K562 (cell line): ENCODE measurements at regions not wholly inside any gene's neighbourhood (a gene's known extent, or its start where the extent isn't known, plus 50 kb on each side); places are given as distances from the start of the nearest gene placed in this dataset.

Experiments
- ATAC-seq: fragments of 200-7000 bp; cut with Tn5 transposase; 3 replicates; pipeline ENCODE4 v1.9.1; 2020; ENCODE audit warnings: moderate library complexity
- BruUV-seq: library from RNA; stranded (reverse); fragments of 400-500 nt; replicated peaks from 2 replicates; lab custom pipeline; 2021; lab: Mats Ljungman, UMichigan
- CTCF ChIA-PET: fragments of 300-600 bp; formaldehyde crosslinking; extraction: SDS; loops from one replicate; lab custom pipeline; 2021; ENCODE audit warnings: low intra/inter-chr PET ratio; lab: Yijun Ruan, JAX
- POLR2A ChIA-PET: fragments of 300-600, 350-650 bp; sonication (Branson Sonifier 250); formaldehyde crosslinking; extraction: SDS; loops from one replicate; lab custom pipeline; 2021; ENCODE audit warnings: antibody characterized with exemption, inconsistent platforms; lab: Yijun Ruan, JAX
- DNase-seq, 4 experiments: peaks; one replicate each; pipeline versions ENCODE4 v3.0.0 to v3.0.0-alpha.2; 2011 to 2018; ENCODE audit warnings: low spot score in 3 of 4, mixed read lengths in 3 of 4; ENCODE audit errors: extremely low read depth in 1 of 4
- FAIRE-seq: peaks from 2 replicates; lab custom pipeline; 2011; peaks lifted over from hg19 to GRCh38; lab: Jason Lieb, UNC
- H2AFZ ChIP-seq: 2 replicates; pipeline ENCODE4 v1.6.0; 2011; ENCODE audit warnings: low read depth, low read length, control low read depth, inconsistent platforms
- H3K27ac ChIP-seq: fragments of 200-600 bp; 3 replicates; pipeline ENCODE4 v1.8.0; 2011; ENCODE audit warnings: low read depth, mild to moderate bottlenecking, control low read depth, inconsistent platforms, low read length, moderate library complexity, mixed read lengths; ENCODE audit errors: extremely low read depth
- H3K27me3 ChIP-seq, 2 experiments: fragments of 300-600 bp in 1 of 2; 2 replicates in 1 of 2; 3 replicates in 1 of 2; pipeline versions ENCODE4 v1.6.0 to v1.8.0; 2011; ENCODE audit warnings: inconsistent platforms in 2 of 2, low read length in 2 of 2, mild to moderate bottlenecking in 1 of 2, mixed read lengths in 1 of 2, moderate library complexity in 1 of 2; ENCODE audit not compliant: control insufficient read depth in 2 of 2, insufficient read depth in 2 of 2
- H3K36me3 ChIP-seq: fragments of 300-600 bp; 3 replicates; pipeline ENCODE4 v1.8.0; 2011; ENCODE audit warnings: mild to moderate bottlenecking, low read length, inconsistent platforms; ENCODE audit not compliant: control insufficient read depth, insufficient read depth
- H3K4me1 ChIP-seq, 2 experiments: fragments of 200-600 bp in 1 of 2; replicated peaks in 1 of 2; 2 replicates in 1 of 2; 3 replicates in 1 of 2; pipeline versions ENCODE4 v1.5.1 to v1.8.0; 2011; ENCODE audit warnings: inconsistent platforms in 2 of 2, low read length in 2 of 2, mild to moderate bottlenecking in 1 of 2, mixed read lengths in 1 of 2, moderate library complexity in 1 of 2; ENCODE audit not compliant: control insufficient read depth in 2 of 2, insufficient read depth in 2 of 2
- H3K4me2 ChIP-seq: 2 replicates; pipeline ENCODE4 v1.6.1; 2011; ENCODE audit warnings: low read length, control low read depth, inconsistent platforms, mixed read lengths; ENCODE audit not compliant: insufficient read depth
- H3K4me3 ChIP-seq: fragments of 200-600 bp; sonication (generic), shearing (Covaris generic); 2 replicates; pipeline ENCODE4 v1.5.1; 2016; ENCODE audit warnings: control low read depth, inconsistent platforms
- H3K79me2 ChIP-seq: fragments of 200-600 bp; 3 replicates; pipeline ENCODE4 v1.8.0; 2011; ENCODE audit warnings: low read length, inconsistent platforms; ENCODE audit not compliant: control insufficient read depth, insufficient read depth
- H3K9ac ChIP-seq, 2 experiments: 2 replicates each; pipeline versions ENCODE4 v1.6.0 to v1.6.1; 2011; ENCODE audit warnings: low read depth in 2 of 2, low read length in 2 of 2, control low read depth in 1 of 2, inconsistent platforms in 1 of 2, mild to moderate bottlenecking in 1 of 2, mixed read lengths in 1 of 2; ENCODE audit not compliant: insufficient read depth in 1 of 2
- H3K9me1 ChIP-seq: one replicate; pipeline ENCODE4 v1.6.0; 2011; ENCODE audit warnings: inconsistent platforms, mild to moderate bottlenecking, low read length, moderate library complexity; ENCODE audit not compliant: control insufficient read depth, insufficient read depth
- H3K9me3 ChIP-seq: replicated peaks from 2 replicates; pipeline ENCODE4 v1.5.1; 2011; ENCODE audit warnings: low read depth, low read length, inconsistent platforms; ENCODE audit not compliant: control insufficient read depth, insufficient read depth
- H4K20me1 ChIP-seq: replicated peaks from 2 replicates; pipeline ENCODE4 v1.6.1; 2011; ENCODE audit warnings: low read length, inconsistent platforms, mixed read lengths; ENCODE audit not compliant: control insufficient read depth, insufficient read depth
- CHD2 ChIP-seq: IDR thresholded peaks from 2 replicates; pipeline ENCODE4 v1.6.1; 2011; ENCODE audit warnings: low read depth, low read length
- FOXA3 ChIP-seq, 2 experiments: fragments of 450-650 bp in 1 of 2; sonication (generic) in 1 of 2; formaldehyde crosslinking; IDR thresholded peaks in 1 of 2; conservative IDR thresholded peaks in 1 of 2; 2 replicates each; pipeline versions ENCODE4 v1.4.0 to v1.8.0; 2020 to 2022; ENCODE audit warnings: mild to moderate bottlenecking in 2 of 2, missing genetic modification reagents in 1 of 2
- KDM4B ChIP-seq, 2 experiments: fragments of 450-650 bp in 1 of 2; sonication (generic) in 1 of 2; IDR thresholded peaks; 2 replicates each; pipeline ENCODE4 v1.6.1; 2016 to 2017; ENCODE audit warnings: borderline replicate concordance in 2 of 2, antibody characterized with exemption in 1 of 2, low read depth in 1 of 2, mild to moderate bottlenecking in 1 of 2
- MXI1 ChIP-seq: IDR thresholded peaks from 2 replicates; pipeline ENCODE4 v1.6.1; 2011; ENCODE audit warnings: low read depth, mild to moderate bottlenecking, improper control_type of control experiment, low read length
- POLR2G ChIP-seq: fragments of 200-400 bp; formaldehyde crosslinking; IDR thresholded peaks from 2 replicates; pipeline ENCODE4 v1.6.1; 2017; ENCODE audit warnings: low read depth, mild to moderate bottlenecking, antibody characterized with exemption, low read length, moderate library complexity
- PTRF ChIP-seq: fragments of 450-650 bp; IDR thresholded peaks from 2 replicates; pipeline ENCODE4 v1.6.1; 2016; ENCODE audit warnings: mild to moderate bottlenecking, missing genetic modification characterization, missing compliant biosample characterization
- WGBS: fragments of 100-300 bp; shearing (Covaris generic); methylation state at CpG from one replicate; pipeline ENCODE4 v1.1.6; 2016; ENCODE audit warnings: low coverage, mixed read lengths; ENCODE audit not compliant: insufficient coverage; ENCODE audit errors: missing lambda C conversion rate; 5-methylcytosine and 5-hydroxymethylcytosine counted together
- in situ Hi-C: fragments of 300-500 bp; cut with MboI; formaldehyde crosslinking; loops from 4 replicates; pipeline ENCODE4 v1.15.0; 2018; ENCODE audit warnings: inconsistent platforms, mixed read lengths
- intact Hi-C: fragments of 100-400 bp; cut with micrococcal nuclease; formaldehyde crosslinking; loops from 2 replicates; pipeline ENCODE4 v1.14.2; 2022
- TF ChIP-seq, protein P1 (sequence below): fragments of 250-450 bp; sonication (Bioruptor Pico); IDR thresholded peaks from 2 replicates; pipeline ENCODE4 v1.8.0; 2021; ENCODE audit warnings: moderate library complexity, mild to moderate bottlenecking, inconsistent platforms
- TF ChIP-seq, protein P2 (sequence below): fragments of 450-650 bp; IDR thresholded peaks from 2 replicates; pipeline ENCODE4 v1.6.1; 2014; ENCODE audit warnings: low read depth, mild to moderate bottlenecking, moderate library complexity, borderline replicate concordance
- TF ChIP-seq, protein P3 (sequence below): fragments of 450-650 bp; conservative IDR thresholded peaks from 2 replicates; pipeline ENCODE4 v1.6.1; 2016; ENCODE audit warnings: missing genetic modification characterization, low read depth, mild to moderate bottlenecking, missing compliant biosample characterization, moderate library complexity

GRCh38 chr11:91133361-91133760, 910.5 kb upstream of the CHORDC1 start:
- TF ChIP-seq, protein P1, sequence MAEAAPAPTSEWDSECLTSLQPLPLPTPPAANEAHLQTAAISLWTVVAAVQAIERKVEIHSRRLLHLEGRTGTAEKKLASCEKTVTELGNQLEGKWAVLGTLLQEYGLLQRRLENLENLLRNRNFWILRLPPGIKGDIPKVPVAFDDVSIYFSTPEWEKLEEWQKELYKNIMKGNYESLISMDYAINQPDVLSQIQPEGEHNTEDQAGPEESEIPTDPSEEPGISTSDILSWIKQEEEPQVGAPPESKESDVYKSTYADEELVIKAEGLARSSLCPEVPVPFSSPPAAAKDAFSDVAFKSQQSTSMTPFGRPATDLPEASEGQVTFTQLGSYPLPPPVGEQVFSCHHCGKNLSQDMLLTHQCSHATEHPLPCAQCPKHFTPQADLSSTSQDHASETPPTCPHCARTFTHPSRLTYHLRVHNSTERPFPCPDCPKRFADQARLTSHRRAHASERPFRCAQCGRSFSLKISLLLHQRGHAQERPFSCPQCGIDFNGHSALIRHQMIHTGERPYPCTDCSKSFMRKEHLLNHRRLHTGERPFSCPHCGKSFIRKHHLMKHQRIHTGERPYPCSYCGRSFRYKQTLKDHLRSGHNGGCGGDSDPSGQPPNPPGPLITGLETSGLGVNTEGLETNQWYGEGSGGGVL (CRISPR knock-in tag): no peak
- TF ChIP-seq CHD2: no peak
- TF ChIP-seq, all 486 proteins: peak for 0
- H3K4me1 ChIP-seq: no peaks in the 10 kb centered on the region
- no TSS peak for BruUV-seq
- ChIA-PET POLR2A (no interaction called here), CTCF (no interaction called here)
- H3K9me3 ChIP-seq: no peaks in the 10 kb centered on the region
- H3K27me3 ChIP-seq: no peaks in the 10 kb centered on the region
- H4K20me1 ChIP-seq: no peaks in the 10 kb centered on the region
- FAIRE-seq (no peak), DNase-seq (no peak), ATAC-seq (no peak)
- H3K9ac ChIP-seq: no peak overlapping the region
- no peak overlapping the region for H2AFZ ChIP-seq
- no peak overlapping the region for H3K4me3 ChIP-seq
- no peaks in the 10 kb centered on the region for H3K9me1 ChIP-seq
- in situ Hi-C loops (no loop called here), intact Hi-C loops (no loop called here)
- H3K36me3 ChIP-seq: no peaks in the 10 kb centered on the region
- H3K79me2 ChIP-seq: no peaks in the 10 kb centered on the region
- H3K27ac ChIP-seq: no peak overlapping the region
- H3K4me2 ChIP-seq: no peak overlapping the region

- Histone ChIP-seq H3K9me3 (peaks cover 2% of the 10 kb centered on the region; the same call in 1 of the 2 replicates), H3K27me3 (no peaks in the 10 kb centered on the region), H3K79me2 (no peaks in the 10 kb centered on the region), H2AFZ (no peak overlapping the region), H4K20me1 (no peaks in the 10 kb centered on the region), H3K9ac (no peak overlapping the region), H3K27ac (no peak overlapping the region), H3K4me1 (no peaks in the 10 kb centered on the region), H3K4me3 (no peak overlapping the region), H3K9me1 (no peaks in the 10 kb centered on the region), H3K4me2 (no peak overlapping the region), H3K36me3 (no peaks in the 10 kb centered on the region)
- CTCF ChIA-PET: no interaction called here
- intact Hi-C loops (no loop called here), in situ Hi-C loops (no loop called here)
- no TSS peak for BruUV-seq
- ATAC-seq (no peak), DNase-seq (no peak), FAIRE-seq (no peak)
- WGBS: 7% methylated on average over 3 of the region's 3 CpGs
- POLR2A ChIA-PET: no interaction called here
- TF ChIP-seq MXI1: no peak
- no peak for TF ChIP-seq POLR2G
- TF ChIP-seq FOXA3 (CRISPR knock-in tag; conservative IDR thresholded peaks at IDR 0.05 in 1 of 2, IDR thresholded peaks at IDR 0.05 in 1 of 2): no peak
- no peak for TF ChIP-seq PTRF
- TF ChIP-seq, protein P2, sequence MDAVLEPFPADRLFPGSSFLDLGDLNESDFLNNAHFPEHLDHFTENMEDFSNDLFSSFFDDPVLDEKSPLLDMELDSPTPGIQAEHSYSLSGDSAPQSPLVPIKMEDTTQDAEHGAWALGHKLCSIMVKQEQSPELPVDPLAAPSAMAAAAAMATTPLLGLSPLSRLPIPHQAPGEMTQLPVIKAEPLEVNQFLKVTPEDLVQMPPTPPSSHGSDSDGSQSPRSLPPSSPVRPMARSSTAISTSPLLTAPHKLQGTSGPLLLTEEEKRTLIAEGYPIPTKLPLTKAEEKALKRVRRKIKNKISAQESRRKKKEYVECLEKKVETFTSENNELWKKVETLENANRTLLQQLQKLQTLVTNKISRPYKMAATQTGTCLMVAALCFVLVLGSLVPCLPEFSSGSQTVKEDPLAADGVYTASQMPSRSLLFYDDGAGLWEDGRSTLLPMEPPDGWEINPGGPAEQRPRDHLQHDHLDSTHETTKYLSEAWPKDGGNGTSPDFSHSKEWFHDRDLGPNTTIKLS: no peak
- TF ChIP-seq KDM4B (IDR thresholded peaks at IDR 0.05; ENCODE audit: borderline replicate concordance in 2 of 2, low read depth in 1 of 2): no peak
- TF ChIP-seq, protein P3, sequence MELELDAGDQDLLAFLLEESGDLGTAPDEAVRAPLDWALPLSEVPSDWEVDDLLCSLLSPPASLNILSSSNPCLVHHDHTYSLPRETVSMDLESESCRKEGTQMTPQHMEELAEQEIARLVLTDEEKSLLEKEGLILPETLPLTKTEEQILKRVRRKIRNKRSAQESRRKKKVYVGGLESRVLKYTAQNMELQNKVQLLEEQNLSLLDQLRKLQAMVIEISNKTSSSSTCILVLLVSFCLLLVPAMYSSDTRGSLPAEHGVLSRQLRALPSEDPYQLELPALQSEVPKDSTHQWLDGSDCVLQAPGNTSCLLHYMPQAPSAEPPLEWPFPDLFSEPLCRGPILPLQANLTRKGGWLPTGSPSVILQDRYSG (tag): no peak
These were observed 906.7 kb upstream of the CHORDC1 start for GRCh38 chr11:91129596-91129995.
